ENCODE measurements at regions not wholly inside any gene's neighbourhood (a gene's known extent, or its start where the extent isn't known, plus 50 kb on each side); places are given as distances from the start of the nearest gene placed in this dataset.

DNA sequence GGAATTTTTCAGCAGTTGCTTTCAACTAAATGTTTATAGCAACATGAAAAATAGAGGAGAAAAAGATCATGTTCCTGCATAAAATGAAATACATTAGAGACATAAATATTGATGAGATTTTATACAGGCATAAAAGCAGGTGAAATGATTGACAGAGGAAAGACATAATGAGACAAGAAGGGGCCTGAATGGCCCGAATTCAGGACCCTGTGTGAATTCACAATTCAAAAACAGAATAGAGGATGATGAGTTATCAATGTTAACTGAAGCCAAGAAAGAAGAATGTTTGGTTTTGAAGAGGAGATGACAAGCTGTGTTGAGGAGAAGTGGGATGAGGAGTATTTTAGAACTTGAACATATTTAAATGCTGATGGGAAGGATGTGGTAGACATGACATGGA is 371.1 kb downstream of the FBXO8 start:
- no peaks in the 10 kb centered on the region for H3K4me1 Mint-ChIP-seq
- no peak overlapping the region for H3K27ac Mint-ChIP-seq
- H3K9me3 Mint-ChIP-seq, result peaks cover 8% of the 10 kb centered on the region
- no peaks in the 10 kb centered on the region for H3K27me3 Mint-ChIP-seq
- H3K36me3 Mint-ChIP-seq, result no peaks in the 10 kb centered on the region
- no peak for ATAC-seq
- no peak overlapping the region for H3K4me3 Mint-ChIP-seq

DNA sequence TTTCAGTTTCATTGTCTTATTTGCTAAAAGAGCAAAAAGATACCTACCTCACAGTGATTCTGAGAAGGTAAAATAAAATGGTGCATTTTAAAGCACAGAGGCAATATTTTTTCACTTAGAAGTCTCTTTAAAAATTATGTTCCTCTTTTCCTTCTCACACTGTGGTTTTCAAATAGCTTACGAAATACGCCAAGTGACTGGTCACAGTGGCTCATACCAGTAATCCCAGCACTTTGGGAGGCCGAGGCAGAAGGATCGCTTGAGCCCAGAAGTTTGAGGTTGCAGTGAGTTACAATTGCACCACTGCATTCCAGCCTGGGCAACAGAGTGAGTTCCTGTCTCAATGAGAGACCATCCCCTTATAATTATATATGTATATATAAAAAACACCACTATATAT is 372.6 kb downstream of the FBXO8 start:
- H3K4me3 Mint-ChIP-seq, result no peak overlapping the region
- H3K4me1 Mint-ChIP-seq, result no peaks in the 10 kb centered on the region
- no peaks in the 10 kb centered on the region for H3K27me3 Mint-ChIP-seq
- peaks cover 8% of the 10 kb centered on the region for H3K9me3 Mint-ChIP-seq
- H3K27ac Mint-ChIP-seq, result no peak overlapping the region
- H3K36me3 Mint-ChIP-seq, result no peaks in the 10 kb centered on the region
- ATAC-seq, result no peak

DNA sequence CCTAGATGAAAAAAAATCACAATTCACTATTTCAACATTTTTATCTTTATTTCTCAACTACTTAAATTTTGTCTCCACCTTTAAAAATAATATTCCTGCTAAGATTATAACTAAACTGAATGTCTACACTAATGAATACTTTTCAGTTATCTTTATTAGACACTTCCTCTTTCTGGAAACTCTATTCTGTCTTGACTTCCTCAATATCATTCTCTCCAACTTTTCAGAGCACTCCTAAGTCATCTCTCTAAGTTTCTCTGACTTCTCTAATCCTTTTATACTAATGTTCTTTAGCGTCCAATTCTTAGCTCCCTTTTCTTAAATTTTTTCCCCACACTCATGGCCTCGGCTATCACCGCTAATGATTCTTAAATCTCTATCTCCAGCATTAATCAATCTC is 374.2 kb downstream of the FBXO8 start:
- no peaks in the 10 kb centered on the region for H3K4me1 Mint-ChIP-seq
- no peak for ATAC-seq
- H3K36me3 Mint-ChIP-seq, result no peaks in the 10 kb centered on the region
- H3K27ac Mint-ChIP-seq, result no peak overlapping the region
- peaks cover 5% of the 10 kb centered on the region for H3K9me3 Mint-ChIP-seq
- H3K27me3 Mint-ChIP-seq, result no peaks in the 10 kb centered on the region
- no peak overlapping the region for H3K4me3 Mint-ChIP-seq

DNA sequence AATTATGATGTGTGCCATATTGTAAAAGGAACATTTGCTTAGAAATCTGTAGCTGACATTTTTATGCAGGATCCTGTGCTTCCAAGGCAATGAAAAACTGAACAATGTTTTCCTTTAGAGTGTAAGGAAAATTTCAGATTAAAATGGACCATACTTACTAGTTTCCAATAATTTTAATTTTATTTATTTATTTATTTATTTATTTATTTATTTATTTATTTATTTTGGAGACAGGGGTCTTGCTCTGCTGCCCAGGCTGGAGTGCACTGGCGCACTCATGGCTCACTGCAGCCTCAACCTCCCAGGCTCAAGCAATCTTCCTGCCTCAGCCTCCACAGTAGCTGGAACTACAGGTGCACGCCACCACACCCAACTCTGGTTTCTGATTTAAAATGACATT is 369.8 kb upstream of the HAND2 start:
- no peaks in the 10 kb centered on the region for H3K4me1 Mint-ChIP-seq
- no peak for ATAC-seq
- H3K27ac Mint-ChIP-seq, result no peak overlapping the region
- no peaks in the 10 kb centered on the region for H3K27me3 Mint-ChIP-seq
- H3K4me3 Mint-ChIP-seq, result no peak overlapping the region
- H3K9me3 Mint-ChIP-seq, result peaks cover 6% of the 10 kb centered on the region
- no peaks in the 10 kb centered on the region for H3K36me3 Mint-ChIP-seq

DNA sequence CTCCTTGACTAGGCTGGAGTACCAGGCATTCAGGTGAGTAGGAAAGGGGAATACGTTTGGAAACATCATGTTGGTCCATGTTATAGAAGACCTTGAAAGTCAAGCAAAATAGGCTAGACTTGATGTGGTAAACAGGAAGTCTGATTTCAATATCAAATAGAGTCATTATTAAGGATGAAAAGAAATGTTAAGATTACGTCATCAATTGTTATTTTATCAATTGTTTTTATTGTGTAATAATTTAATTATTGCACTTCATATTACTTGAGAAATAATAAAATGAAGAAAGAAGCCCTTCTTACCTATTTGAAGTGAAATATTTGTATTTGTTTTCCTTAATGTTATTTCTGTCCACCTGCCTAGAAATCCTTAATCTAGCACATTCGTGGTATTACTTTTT is 361.0 kb upstream of the HAND2 start:
- Mint-ChIP-seq H3K36me3 (no peaks in the 10 kb centered on the region), H3K27ac (no peak overlapping the region), H3K4me3 (no peak overlapping the region), H3K4me1 (no peaks in the 10 kb centered on the region), H3K27me3 (no peaks in the 10 kb centered on the region), H3K9me3 (peaks cover 24% of the 10 kb centered on the region)
- no peak for ATAC-seq

DNA sequence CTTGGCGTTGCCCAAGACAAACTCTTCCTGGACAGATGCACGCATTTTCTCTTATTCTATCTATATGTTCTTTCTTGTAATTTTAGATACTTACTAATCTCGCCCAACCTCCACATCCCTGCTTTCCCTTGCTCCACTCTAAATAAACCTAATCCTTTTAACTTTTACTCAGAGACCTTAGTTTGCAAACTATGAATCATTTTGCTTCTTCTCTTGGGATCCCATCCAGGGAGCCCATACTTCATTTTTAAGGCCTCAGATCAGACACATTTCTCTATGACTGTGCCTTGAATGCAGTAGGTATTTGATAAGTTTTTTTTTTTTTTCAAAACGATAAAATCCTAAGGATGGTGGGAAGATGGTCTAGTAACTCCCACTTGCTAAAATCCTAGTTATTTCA is 353.8 kb upstream of the HAND2 start:
- no peaks in the 10 kb centered on the region for H3K27me3 Mint-ChIP-seq
- no peak for ATAC-seq
- H3K4me1 Mint-ChIP-seq, result no peaks in the 10 kb centered on the region
- H3K9me3 Mint-ChIP-seq, result peaks cover 15% of the 10 kb centered on the region
- no peak overlapping the region for H3K4me3 Mint-ChIP-seq
- no peaks in the 10 kb centered on the region for H3K36me3 Mint-ChIP-seq
- no peak overlapping the region for H3K27ac Mint-ChIP-seq

DNA sequence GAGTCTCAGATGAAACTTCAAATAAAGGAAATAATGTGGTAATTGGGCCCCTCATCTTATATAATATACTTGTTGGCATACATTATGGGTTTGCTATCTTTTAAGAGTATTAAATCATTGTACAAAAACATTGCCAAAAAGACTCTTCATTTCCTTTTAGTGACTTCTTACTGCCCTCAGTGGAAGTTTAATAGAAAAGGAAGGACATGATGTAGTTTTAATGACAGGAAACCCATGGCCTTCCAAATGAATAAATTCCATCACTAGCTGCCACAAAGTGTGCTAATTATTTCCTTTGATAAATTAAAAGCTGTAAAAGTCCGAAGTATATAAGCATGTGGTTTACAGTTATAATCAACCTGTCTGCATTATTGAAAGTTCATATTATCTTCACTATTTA is 350.9 kb upstream of the HAND2 start:
- no peak for ATAC-seq
- Mint-ChIP-seq H3K36me3 (no peaks in the 10 kb centered on the region), H3K4me1 (no peaks in the 10 kb centered on the region), H3K27me3 (no peaks in the 10 kb centered on the region), H3K27ac (no peak overlapping the region), H3K4me3 (no peak overlapping the region), H3K9me3 (peaks cover 1% of the 10 kb centered on the region)

DNA sequence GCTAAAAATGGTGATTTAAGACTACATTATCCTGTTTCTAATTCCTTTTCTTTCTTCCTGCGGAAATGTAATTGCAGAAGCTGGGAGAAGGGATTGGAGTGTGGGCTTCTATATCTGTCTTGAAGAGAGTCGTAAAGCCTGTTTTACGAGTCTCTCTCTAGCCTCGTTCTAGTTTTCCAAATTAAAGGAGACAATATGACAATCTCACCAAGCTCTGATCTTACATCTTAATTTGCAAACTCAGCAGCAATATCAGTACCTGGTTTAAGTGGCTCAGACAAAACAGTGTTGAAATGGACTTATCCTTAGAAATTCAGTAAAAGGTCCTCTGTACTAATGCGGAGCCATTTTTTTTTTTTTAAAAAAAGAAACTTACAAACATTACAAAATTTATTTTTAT is 349.5 kb upstream of the HAND2 start:
- H3K27me3 Mint-ChIP-seq, result no peaks in the 10 kb centered on the region
- no peak for ATAC-seq
- no peaks in the 10 kb centered on the region for H3K4me1 Mint-ChIP-seq
- no peaks in the 10 kb centered on the region for H3K9me3 Mint-ChIP-seq
- no peaks in the 10 kb centered on the region for H3K36me3 Mint-ChIP-seq
- no peak overlapping the region for H3K4me3 Mint-ChIP-seq
- no peak overlapping the region for H3K27ac Mint-ChIP-seq

DNA sequence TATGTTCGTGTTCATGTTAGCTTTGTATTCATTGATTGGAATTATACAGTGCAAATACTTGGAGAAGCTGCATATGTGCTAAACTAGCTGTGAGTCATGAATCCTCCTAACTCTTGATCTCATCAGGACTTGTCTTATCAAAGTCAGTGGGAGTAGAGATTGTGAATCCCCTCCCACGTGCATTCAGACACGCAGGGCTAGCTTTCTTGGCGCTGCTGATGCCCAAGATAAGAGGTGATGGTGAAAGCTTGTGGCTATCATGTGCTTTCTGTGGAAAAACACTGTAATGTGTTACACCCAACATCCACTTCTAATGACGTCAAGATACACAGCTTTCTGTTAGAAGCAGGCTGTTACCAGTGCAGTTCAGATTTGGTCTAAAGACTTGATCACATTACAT is 348.7 kb upstream of the HAND2 start:
- H3K27ac Mint-ChIP-seq, result no peak overlapping the region
- H3K4me3 Mint-ChIP-seq, result no peak overlapping the region
- H3K4me1 Mint-ChIP-seq, result no peaks in the 10 kb centered on the region
- no peaks in the 10 kb centered on the region for H3K27me3 Mint-ChIP-seq
- no peak for ATAC-seq
- no peaks in the 10 kb centered on the region for H3K9me3 Mint-ChIP-seq
- H3K36me3 Mint-ChIP-seq, result no peaks in the 10 kb centered on the region

DNA sequence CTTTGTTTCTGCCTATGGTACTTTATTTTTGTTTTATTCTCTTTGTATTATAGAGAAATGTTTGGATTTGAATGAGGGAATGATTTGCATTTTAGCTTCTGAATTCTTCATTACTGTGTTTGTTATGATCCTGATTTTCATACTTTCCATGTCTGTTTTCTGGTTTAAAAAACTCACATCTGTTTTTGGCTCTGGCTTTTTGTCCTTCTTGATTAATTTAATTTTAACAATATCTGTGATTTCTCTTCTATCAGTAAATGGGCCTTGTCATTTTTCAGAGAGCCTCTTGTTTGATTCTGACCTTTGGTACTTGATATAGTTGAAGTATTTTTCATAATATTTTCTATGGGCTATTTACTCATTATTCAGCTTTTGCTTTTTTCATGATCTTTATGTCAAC is 341.6 kb upstream of the HAND2 start:
- Mint-ChIP-seq H3K27ac (no peak overlapping the region), H3K4me3 (no peak overlapping the region), H3K9me3 (peaks cover 3% of the 10 kb centered on the region), H3K36me3 (no peaks in the 10 kb centered on the region), H3K4me1 (no peaks in the 10 kb centered on the region), H3K27me3 (no peaks in the 10 kb centered on the region)
- ATAC-seq, result no peak

DNA sequence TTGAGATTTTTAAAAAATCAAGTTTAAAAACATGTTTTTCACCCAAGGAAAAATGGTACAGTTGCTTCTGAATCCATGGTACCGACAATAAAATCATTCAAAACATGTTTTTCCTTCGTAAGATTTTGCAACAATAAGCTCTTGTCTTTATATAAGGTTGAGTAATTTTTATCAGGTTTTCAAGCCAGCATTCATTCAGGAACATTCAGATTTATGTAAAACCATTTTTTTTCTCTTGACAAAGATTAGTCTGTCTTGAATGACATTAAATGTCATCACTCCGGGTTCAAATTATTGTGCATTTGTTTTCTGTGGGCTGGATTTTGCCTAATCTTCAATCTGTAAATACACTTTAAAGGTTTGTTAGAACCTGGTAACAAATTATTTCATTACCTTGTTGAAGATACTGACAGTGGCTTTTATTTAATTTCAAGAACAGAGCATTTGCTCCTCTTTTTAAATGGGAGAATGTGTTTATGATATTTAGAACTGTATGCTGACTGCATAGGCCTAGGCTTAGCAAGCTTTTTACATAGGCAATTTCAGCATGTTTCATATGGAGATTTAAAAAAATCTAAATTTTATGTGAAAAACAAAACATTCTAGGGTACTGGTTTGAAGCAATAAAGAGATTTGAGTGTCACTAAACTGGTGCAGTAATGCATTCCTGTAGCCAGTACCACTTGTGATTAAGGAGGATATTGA is 336.4 kb upstream of the HAND2 start:
- Mint-ChIP-seq H3K9me3 (peaks cover 7% of the 10 kb centered on the region), H3K4me3 (no peak overlapping the region), H3K27ac (no peak overlapping the region), H3K4me1 (no peaks in the 10 kb centered on the region), H3K36me3 (no peaks in the 10 kb centered on the region), H3K27me3 (no peaks in the 10 kb centered on the region)
- no peak for ATAC-seq

DNA sequence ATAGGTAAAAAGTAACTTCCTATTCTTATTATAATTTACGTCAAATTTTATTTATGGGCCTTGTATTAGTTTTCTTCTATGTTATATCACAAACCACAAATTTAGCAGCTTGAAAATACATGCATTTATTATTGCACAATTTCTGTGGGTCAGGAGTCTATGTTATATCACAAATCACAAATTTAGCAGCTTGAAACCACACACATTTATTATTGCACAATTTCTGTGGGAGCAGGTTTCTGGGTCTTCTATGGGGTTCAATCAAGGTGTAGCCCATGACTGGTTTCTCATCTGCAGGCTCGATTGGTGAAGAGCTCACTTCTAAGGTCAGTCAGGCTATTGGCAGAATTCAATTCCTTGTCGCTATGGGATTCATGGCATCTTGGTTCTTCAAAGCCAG is 332.7 kb upstream of the HAND2 start:
- no peaks in the 10 kb centered on the region for H3K36me3 Mint-ChIP-seq
- ATAC-seq, result no peak
- no peaks in the 10 kb centered on the region for H3K27me3 Mint-ChIP-seq
- no peak overlapping the region for H3K4me3 Mint-ChIP-seq
- peaks cover 11% of the 10 kb centered on the region for H3K9me3 Mint-ChIP-seq
- no peak overlapping the region for H3K27ac Mint-ChIP-seq
- no peaks in the 10 kb centered on the region for H3K4me1 Mint-ChIP-seq

DNA sequence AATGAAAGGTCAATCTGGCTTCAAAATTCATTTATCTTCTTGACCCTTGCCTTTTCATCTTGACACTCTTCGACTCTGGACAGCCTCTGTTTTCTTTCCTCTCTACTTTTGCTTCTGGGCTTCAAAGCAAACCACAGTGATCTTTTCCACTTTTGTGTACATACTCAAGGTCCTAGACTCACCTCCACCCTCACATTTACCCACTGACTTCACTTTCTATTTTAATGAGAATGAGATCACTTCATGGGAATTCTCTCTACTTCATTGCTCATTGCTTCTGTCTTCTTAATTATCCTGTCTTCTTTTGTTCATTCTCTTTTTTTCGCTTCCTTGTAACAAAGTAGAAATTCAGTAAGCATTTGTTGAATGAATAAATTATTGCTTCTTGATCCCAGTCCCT is 330.1 kb upstream of the HAND2 start:
- H3K27ac Mint-ChIP-seq, result no peak overlapping the region
- H3K4me3 Mint-ChIP-seq, result no peak overlapping the region
- no peaks in the 10 kb centered on the region for H3K4me1 Mint-ChIP-seq
- H3K27me3 Mint-ChIP-seq, result no peaks in the 10 kb centered on the region
- H3K36me3 Mint-ChIP-seq, result no peaks in the 10 kb centered on the region
- ATAC-seq, result no peak
- H3K9me3 Mint-ChIP-seq, result peaks cover 11% of the 10 kb centered on the region

DNA sequence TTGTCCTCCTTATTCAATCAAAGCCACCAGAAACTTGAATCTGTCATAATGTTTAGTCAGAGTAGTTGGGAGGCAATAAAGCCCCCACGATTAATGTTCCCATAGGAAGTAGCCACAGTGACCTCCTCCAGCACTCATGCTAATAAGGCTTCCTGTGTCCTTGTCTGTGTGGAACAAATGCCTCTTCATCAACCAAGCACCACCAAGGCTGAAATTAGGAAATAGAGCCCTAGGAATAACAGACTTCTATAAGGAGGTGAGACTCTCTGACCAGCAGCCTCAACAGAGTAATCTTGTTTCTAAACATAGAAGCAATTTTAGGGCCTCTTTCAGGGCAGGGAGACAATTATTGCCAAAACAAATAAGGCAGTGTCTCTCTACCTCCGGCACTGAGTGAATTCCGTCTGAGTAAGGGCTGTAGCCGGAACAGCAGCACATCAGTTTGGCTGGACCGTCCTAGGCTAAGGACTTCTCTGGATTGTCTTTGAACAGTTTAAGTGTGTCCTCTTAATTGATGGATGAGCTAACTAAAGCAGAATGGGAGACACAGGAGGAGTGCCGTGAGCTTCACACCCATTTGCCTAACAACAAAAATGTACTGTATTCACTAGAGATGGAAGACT is 329.2 kb upstream of the HAND2 start:
- Mint-ChIP-seq H3K36me3 (no peaks in the 10 kb centered on the region), H3K27me3 (no peaks in the 10 kb centered on the region)
- ATAC-seq, result no peak

DNA sequence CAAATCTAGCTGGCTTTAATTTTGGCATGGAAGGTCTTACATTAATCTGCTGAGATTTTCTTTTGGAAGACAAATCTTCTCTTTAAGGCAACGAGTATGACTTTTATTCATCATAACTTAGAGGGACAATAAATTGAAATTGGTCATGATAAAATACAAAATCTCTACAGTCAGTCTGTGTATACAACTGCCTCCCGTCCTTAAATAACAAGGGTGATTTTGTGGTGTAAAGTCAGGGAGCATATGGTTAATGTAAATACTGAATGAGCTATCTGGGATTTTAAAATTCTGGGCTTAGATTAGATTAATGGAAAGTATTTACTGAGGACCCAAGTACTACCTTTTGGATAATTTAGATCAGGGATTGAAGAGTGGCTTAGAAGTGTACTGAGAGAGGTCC is 328.4 kb upstream of the HAND2 start:
- ATAC-seq, result no peak
- no peak overlapping the region for H3K4me3 Mint-ChIP-seq
- peaks cover 7% of the 10 kb centered on the region for H3K9me3 Mint-ChIP-seq
- H3K36me3 Mint-ChIP-seq, result no peaks in the 10 kb centered on the region
- H3K4me1 Mint-ChIP-seq, result no peaks in the 10 kb centered on the region
- no peak overlapping the region for H3K27ac Mint-ChIP-seq
- no peaks in the 10 kb centered on the region for H3K27me3 Mint-ChIP-seq

More for the DNA sequence above, 329.2 kb upstream of the HAND2 start:
- no peak overlapping the region for H3K4me3 Mint-ChIP-seq
- H3K27ac Mint-ChIP-seq, result no peak overlapping the region
- no peaks in the 10 kb centered on the region for H3K4me1 Mint-ChIP-seq
- H3K9me3 Mint-ChIP-seq, result peaks cover 7% of the 10 kb centered on the region

DNA sequence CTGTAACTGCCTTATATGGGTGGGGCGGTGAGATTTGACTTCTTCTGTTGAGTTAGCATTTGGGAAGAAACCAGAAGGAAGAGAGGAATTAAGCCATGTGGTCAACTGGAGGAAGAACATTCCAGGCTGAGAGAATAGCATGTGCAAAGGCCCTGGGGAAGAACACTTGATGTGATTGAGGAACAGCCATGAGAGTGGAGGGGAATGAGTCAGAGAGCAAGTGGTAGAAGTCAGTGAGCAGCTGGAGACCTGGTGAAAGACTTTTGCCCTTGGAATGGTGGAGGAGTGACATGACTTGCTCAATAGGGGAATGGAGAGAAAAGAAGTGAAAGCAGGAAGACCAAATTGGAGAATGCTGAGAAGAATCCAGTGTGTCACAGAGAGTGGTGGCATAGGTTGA is 327.8 kb upstream of the HAND2 start:
- H3K36me3 Mint-ChIP-seq, result no peaks in the 10 kb centered on the region
- no peak overlapping the region for H3K27ac Mint-ChIP-seq
- no peaks in the 10 kb centered on the region for H3K27me3 Mint-ChIP-seq
- no peak overlapping the region for H3K4me3 Mint-ChIP-seq
- H3K4me1 Mint-ChIP-seq, result no peaks in the 10 kb centered on the region
- peaks cover 7% of the 10 kb centered on the region for H3K9me3 Mint-ChIP-seq
- ATAC-seq, result no peak
